ENCODE measurements at regions not wholly inside any gene's neighbourhood (a gene's known extent, or its start where the extent isn't known, plus 50 kb on each side); places are given as distances from the start of the nearest gene placed in this dataset.
A peak's percentile ranks its signal among the peaks of the same experiment; 100 is the strongest.
"Not testable (repeated sequence)": the region's sequence is repeated elsewhere in the genome, so short reads cannot be mapped to it uniquely, and the experiment has no call there.

- not testable (repeated sequence) for H3K9me3 ChIP-seq, H3K36me3 ChIP-seq, H3K4me3 ChIP-seq, DNase-seq, H3K27me3 ChIP-seq, H3K4me1 ChIP-seq, H3K27ac ChIP-seq
- peak; percentile 20 for ATAC-seq
- intact Hi-C loops (cut with DNase I), result loop anchor here in 1 of 2 donors (10.0 kb wide), 1 partner anchor 121 kb away; no protein-coding TSS in a partner anchor
Observed at GRCh38 chr14:105705862-105706700, 179.7 kb downstream of the TMEM121 start.

GRCh38 chr14:105706701-105707019, 180.3 kb downstream of the TMEM121 start:
- not testable (repeated sequence) for H3K4me1 ChIP-seq, H3K27ac ChIP-seq, H3K9me3 ChIP-seq, DNase-seq, H3K4me3 ChIP-seq, ATAC-seq, H3K27me3 ChIP-seq, H3K36me3 ChIP-seq
- intact Hi-C loops (cut with DNase I), result loop anchor here in 1 of 2 donors (10.0 kb wide), 1 partner anchor 122 kb away; no protein-coding TSS in a partner anchor

GRCh38 chr14:105707099-105707498, 180.7 kb downstream of the TMEM121 start:
- H3K36me3 ChIP-seq, H3K27me3 ChIP-seq, H3K4me1 ChIP-seq, H3K4me3 ChIP-seq, ATAC-seq, H3K27ac ChIP-seq, H3K9me3 ChIP-seq: not testable (repeated sequence)
- intact Hi-C loops (cut with DNase I), result loop anchor here in 1 of 2 donors (10.0 kb wide), 1 partner anchor 122 kb away; no protein-coding TSS in a partner anchor
- peak in 1 of 4 donors; percentile 84 for DNase-seq

- not testable (repeated sequence) for H3K36me3 ChIP-seq, H3K4me3 ChIP-seq, H3K27ac ChIP-seq, H3K27me3 ChIP-seq, H3K9me3 ChIP-seq, DNase-seq, ATAC-seq, H3K4me1 ChIP-seq
- intact Hi-C loops (cut with DNase I), result loop anchor here in 1 of 2 donors (10.0 kb wide), 1 partner anchor 123 kb away; no protein-coding TSS in a partner anchor
Observed at GRCh38 chr14:105707723-105708151, 181.4 kb downstream of the TMEM121 start.

GRCh38 chr14:105708251-105709134, 182.1 kb downstream of the TMEM121 start:
- H3K4me1 ChIP-seq, H3K4me3 ChIP-seq, H3K9me3 ChIP-seq, H3K36me3 ChIP-seq, DNase-seq, H3K27ac ChIP-seq, ATAC-seq, H3K27me3 ChIP-seq: not testable (repeated sequence)
- intact Hi-C loops (cut with DNase I), result loop anchor here in 1 of 2 donors (10.0 kb wide), 1 partner anchor 124 kb away; no protein-coding TSS in a partner anchor

- no peak for ATAC-seq
- H3K4me3 ChIP-seq, result no peak overlapping the region
- intact Hi-C loops (cut with DNase I), result loop anchor here in 1 of 2 donors (10.0 kb wide), 1 partner anchor 125 kb away; no protein-coding TSS in a partner anchor
- DNase-seq, result no peak
- peaks cover 0 to 5% of the 10 kb centered on the region in 2 donors for H3K27me3 ChIP-seq
- no peak overlapping the region for H3K27ac ChIP-seq
- H3K36me3 ChIP-seq, result no peaks in the 10 kb centered on the region
- no peak for TF ChIP-seq CTCF (IDR thresholded peaks at IDR 0.05)
- H3K9me3 ChIP-seq, result no peaks in the 10 kb centered on the region
- H3K4me1 ChIP-seq, result no peaks in the 10 kb centered on the region
Observed at GRCh38 chr14:105709281-105710118, 183.1 kb downstream of the TMEM121 start.

All from left lung (tissue), 4 donors.